ENCODE measurements at regions not wholly inside any gene's neighbourhood (a gene's known extent, or its start where the extent isn't known, plus 50 kb on each side); places are given as distances from the start of the nearest gene placed in this dataset.

- intact Hi-C loops (cut with micrococcal nuclease) = no loop called here
- H4K91ac ChIP-seq (ENCODE audit: insufficient read depth, low read depth, low read length) = no peak overlapping the region
- no peak overlapping the region for H4K5ac ChIP-seq (ENCODE audit: low read depth, low read length)
- CTCF ChIA-PET = no interaction called here
- H2AFZ ChIP-seq (replicated peaks; ENCODE audit: low read length, poor library complexity) = no peak overlapping the region
- H2BK120ac ChIP-seq (ENCODE audit: low read depth, low read length) = no peak overlapping the region
- WGBS, 2 experiments (ENCODE audit: extremely low coverage in 2 of 2, insufficient read length in 1 of 2) = 60% methylated on average over 2 of the region's 4 CpGs; no CpG with 5 or more reads in 1 of the 2 experiments
- no peak overlapping the region for H3K14ac ChIP-seq (replicated peaks; ENCODE audit: low read depth, low read length)
- no peak overlapping the region for H2AK5ac ChIP-seq (ENCODE audit: low read depth, low read length)
- no peak overlapping the region for H3K4ac ChIP-seq (ENCODE audit: low read depth, low read length)
- no peak overlapping the region for H2BK15ac ChIP-seq (ENCODE audit: low read depth, low read length)
- H3K79me1 ChIP-seq (ENCODE audit: low read depth in 1 of 2, low read length in 2 of 2) = no peaks in the 10 kb centered on the region
- no peak overlapping the region for H2BK5ac ChIP-seq (ENCODE audit: low read depth, low read length, poor library complexity, severe bottlenecking)
- no peak overlapping the region for H3K9ac ChIP-seq (ENCODE audit: low read depth, low read length)
- dilution Hi-C loops (cut with HindIII; ENCODE audit: low sequenced_read_pairs, unreplicated experiment) = no loop called here
- H3K36me3 ChIP-seq (ENCODE audit: control insufficient read depth, insufficient read depth, low read length) = no peaks in the 10 kb centered on the region
- no peak overlapping the region for H3K27ac ChIP-seq (ENCODE audit: insufficient read depth, low read length)
- H3K4me1 ChIP-seq (ENCODE audit: control insufficient read depth, insufficient read depth, low read length) = no peaks in the 10 kb centered on the region
- POLR2A ChIA-PET (ENCODE audit: unreplicated experiment) = no interaction called here
- TF ChIP-seq SMC3 (IDR thresholded peaks at IDR 0.05; ENCODE audit: low read depth, low read length) (no peak), POLR2A (IDR thresholded peaks at IDR 0.05; ENCODE audit: low read depth, low read length) (no peak), MXI1 (IDR thresholded peaks at IDR 0.05; ENCODE audit: borderline replicate concordance, low read depth, low read length) (no peak), FOS (IDR thresholded peaks at IDR 0.05; ENCODE audit: low read depth, low read length) (no peak), RAD21 (IDR thresholded peaks at IDR 0.05; ENCODE audit: low read length) (no peak), MAFK (IDR thresholded peaks at IDR 0.05; ENCODE audit: low read depth, low read length) (no peak), BHLHE40 (IDR thresholded peaks at IDR 0.05; ENCODE audit: low read depth, low read length) (no peak)
- no peaks in the 10 kb centered on the region for H4K20me1 ChIP-seq (ENCODE audit: insufficient read depth, low read length)
- H4K8ac ChIP-seq (ENCODE audit: low read depth in 2 of 2, low read length in 2 of 2) = no peak overlapping the region
- in situ Hi-C loops (cut with MboI; ENCODE audit: low sequenced_read_pairs) = no loop called here
- no peaks in the 10 kb centered on the region for H3K9me3 ChIP-seq (ENCODE audit: control insufficient read depth, insufficient read depth, low read length)
- H3K27me3 ChIP-seq (ENCODE audit: control insufficient read depth, insufficient read depth, low read length) = no peaks in the 10 kb centered on the region; the same call in 1 of the 2 replicates
- H3K56ac ChIP-seq (ENCODE audit: extremely low read depth, insufficient read depth, low read length) = no peak overlapping the region
- BruUV-seq (replicated peaks) = no TSS peak
- no peak overlapping the region for H2AK9ac ChIP-seq (replicated peaks; ENCODE audit: low read depth, low read length, poor library complexity)
- H3K4me2 ChIP-seq (ENCODE audit: low read depth, low read length) = no peak overlapping the region
- H3K23ac ChIP-seq (ENCODE audit: low read depth, low read length) = no peak overlapping the region
- H3K18ac ChIP-seq (ENCODE audit: low read depth, low read length) = no peak overlapping the region
- H2BK20ac ChIP-seq (ENCODE audit: low read depth, low read length) = no peak overlapping the region
- no peak for ATAC-seq (ENCODE audit: low read depth)
- no peaks in the 10 kb centered on the region for H3K9me1 ChIP-seq (ENCODE audit: insufficient read depth, low read length)
- H3K4me3 ChIP-seq (ENCODE audit: insufficient read depth, low read depth, low read length) = no peak overlapping the region
- DNase-seq = no peak
These were observed 158.7 kb upstream of the PDGFD start for GRCh38 chr11:104322696-104323095.

All from IMR-90 (cell line).